ENCODE measurements at regions not wholly inside any gene's neighbourhood (a gene's known extent, or its start where the extent isn't known, plus 50 kb on each side); places are given as distances from the start of the nearest gene placed in this dataset.

GRCh38 chr6:9100869-9101580 lies 665.7 kb upstream of the SLC35B3 start:
- no peaks in the 10 kb centered on the region for H3K27me3 ChIP-seq (ENCODE audit: control insufficient read depth, insufficient read depth, low read length)
- CTCF ChIA-PET = no interaction called here
- TF ChIP-seq, protein P1, sequence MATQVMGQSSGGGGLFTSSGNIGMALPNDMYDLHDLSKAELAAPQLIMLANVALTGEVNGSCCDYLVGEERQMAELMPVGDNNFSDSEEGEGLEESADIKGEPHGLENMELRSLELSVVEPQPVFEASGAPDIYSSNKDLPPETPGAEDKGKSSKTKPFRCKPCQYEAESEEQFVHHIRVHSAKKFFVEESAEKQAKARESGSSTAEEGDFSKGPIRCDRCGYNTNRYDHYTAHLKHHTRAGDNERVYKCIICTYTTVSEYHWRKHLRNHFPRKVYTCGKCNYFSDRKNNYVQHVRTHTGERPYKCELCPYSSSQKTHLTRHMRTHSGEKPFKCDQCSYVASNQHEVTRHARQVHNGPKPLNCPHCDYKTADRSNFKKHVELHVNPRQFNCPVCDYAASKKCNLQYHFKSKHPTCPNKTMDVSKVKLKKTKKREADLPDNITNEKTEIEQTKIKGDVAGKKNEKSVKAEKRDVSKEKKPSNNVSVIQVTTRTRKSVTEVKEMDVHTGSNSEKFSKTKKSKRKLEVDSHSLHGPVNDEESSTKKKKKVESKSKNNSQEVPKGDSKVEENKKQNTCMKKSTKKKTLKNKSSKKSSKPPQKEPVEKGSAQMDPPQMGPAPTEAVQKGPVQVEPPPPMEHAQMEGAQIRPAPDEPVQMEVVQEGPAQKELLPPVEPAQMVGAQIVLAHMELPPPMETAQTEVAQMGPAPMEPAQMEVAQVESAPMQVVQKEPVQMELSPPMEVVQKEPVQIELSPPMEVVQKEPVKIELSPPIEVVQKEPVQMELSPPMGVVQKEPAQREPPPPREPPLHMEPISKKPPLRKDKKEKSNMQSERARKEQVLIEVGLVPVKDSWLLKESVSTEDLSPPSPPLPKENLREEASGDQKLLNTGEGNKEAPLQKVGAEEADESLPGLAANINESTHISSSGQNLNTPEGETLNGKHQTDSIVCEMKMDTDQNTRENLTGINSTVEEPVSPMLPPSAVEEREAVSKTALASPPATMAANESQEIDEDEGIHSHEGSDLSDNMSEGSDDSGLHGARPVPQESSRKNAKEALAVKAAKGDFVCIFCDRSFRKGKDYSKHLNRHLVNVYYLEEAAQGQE (IDR thresholded peaks at IDR 0.05; ENCODE audit: insufficient read depth in 1 of 2, low read depth in 2 of 2, low read length in 1 of 2) = no peak
- TF ChIP-seq TCF7L2 (IDR thresholded peaks at IDR 0.05; ENCODE audit: low read depth, low read length) = no peak
- TF ChIP-seq POLR2AphosphoS5 (IDR thresholded peaks at IDR 0.05; ENCODE audit: low read depth, low read length) = no peak
- no peak for TF ChIP-seq SIN3A (IDR thresholded peaks at IDR 0.05; ENCODE audit: borderline replicate concordance, insufficient read depth, low read depth, low read length)
- TF ChIP-seq, protein P2, sequence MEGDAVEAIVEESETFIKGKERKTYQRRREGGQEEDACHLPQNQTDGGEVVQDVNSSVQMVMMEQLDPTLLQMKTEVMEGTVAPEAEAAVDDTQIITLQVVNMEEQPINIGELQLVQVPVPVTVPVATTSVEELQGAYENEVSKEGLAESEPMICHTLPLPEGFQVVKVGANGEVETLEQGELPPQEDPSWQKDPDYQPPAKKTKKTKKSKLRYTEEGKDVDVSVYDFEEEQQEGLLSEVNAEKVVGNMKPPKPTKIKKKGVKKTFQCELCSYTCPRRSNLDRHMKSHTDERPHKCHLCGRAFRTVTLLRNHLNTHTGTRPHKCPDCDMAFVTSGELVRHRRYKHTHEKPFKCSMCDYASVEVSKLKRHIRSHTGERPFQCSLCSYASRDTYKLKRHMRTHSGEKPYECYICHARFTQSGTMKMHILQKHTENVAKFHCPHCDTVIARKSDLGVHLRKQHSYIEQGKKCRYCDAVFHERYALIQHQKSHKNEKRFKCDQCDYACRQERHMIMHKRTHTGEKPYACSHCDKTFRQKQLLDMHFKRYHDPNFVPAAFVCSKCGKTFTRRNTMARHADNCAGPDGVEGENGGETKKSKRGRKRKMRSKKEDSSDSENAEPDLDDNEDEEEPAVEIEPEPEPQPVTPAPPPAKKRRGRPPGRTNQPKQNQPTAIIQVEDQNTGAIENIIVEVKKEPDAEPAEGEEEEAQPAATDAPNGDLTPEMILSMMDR (IDR thresholded peaks at IDR 0.05) = no peak
- DNase-seq (ENCODE audit: low read depth, low spot score) (no peak), ATAC-seq (no peak)
- H3K4me1 ChIP-seq (ENCODE audit: control insufficient read depth, insufficient read depth, low read length) = no peaks in the 10 kb centered on the region
- no TSS peak for BruUV-seq (replicated peaks)
- H3K27ac ChIP-seq (ENCODE audit: low read length) = no peak overlapping the region
- H3K9me3 ChIP-seq (ENCODE audit: control insufficient read depth, insufficient read depth, low read depth, low read length) = no peaks in the 10 kb centered on the region
- intact Hi-C loops (cut with micrococcal nuclease; ENCODE audit: unreplicated experiment) = no loop called here
- POLR2A ChIA-PET = no interaction called here
- H3K4me3 ChIP-seq (ENCODE audit: low read depth in 2 of 2, low read length in 2 of 2) = no peak overlapping the region
- in situ Hi-C loops (cut with HindIII; ENCODE audit: low pct_unique_long_range_greater_than_20kb, low sequenced_read_pairs) = no loop called here
- H3K36me3 ChIP-seq (ENCODE audit: control insufficient read depth, insufficient read depth, low read length) = no peaks in the 10 kb centered on the region

DNA sequence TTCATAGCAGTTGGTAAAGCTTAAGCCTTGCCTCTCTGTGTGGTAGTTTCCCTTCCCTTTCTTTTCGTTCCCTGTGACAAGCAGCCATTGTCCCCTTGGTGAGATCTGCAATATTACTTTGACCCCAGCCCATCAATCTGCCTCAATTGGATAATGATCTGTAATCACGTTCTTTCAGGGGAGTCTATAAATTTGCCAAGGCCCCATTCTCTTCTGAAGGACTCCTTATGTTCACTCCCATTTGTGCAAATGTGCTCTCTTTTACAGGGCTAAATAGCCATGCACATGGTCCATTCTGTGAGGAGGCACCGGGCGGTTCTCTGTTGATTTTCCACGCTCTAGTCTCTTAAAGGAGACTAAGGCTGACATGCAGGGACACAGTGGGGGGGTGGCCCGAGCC lies 660.4 kb upstream of the SLC35B3 start:
- intact Hi-C loops (cut with micrococcal nuclease; ENCODE audit: unreplicated experiment) = no loop called here
- Histone ChIP-seq H3K27ac (ENCODE audit: low read length) (no peak overlapping the region), H3K4me3 (ENCODE audit: low read depth in 2 of 2, low read length in 2 of 2) (no peak overlapping the region), H3K27me3 (ENCODE audit: control insufficient read depth, insufficient read depth, low read length) (no peaks in the 10 kb centered on the region), H3K36me3 (ENCODE audit: control insufficient read depth, insufficient read depth, low read length) (no peaks in the 10 kb centered on the region), H3K9me3 (ENCODE audit: control insufficient read depth, insufficient read depth, low read depth, low read length) (no peaks in the 10 kb centered on the region), H3K4me1 (ENCODE audit: control insufficient read depth, insufficient read depth, low read length) (no peaks in the 10 kb centered on the region)
- ATAC-seq = no peak
- BruUV-seq (replicated peaks) = no TSS peak
- no peak for TF ChIP-seq POLR2AphosphoS5 (IDR thresholded peaks at IDR 0.05; ENCODE audit: low read depth, low read length)
- no peak for TF ChIP-seq TCF7L2 (IDR thresholded peaks at IDR 0.05; ENCODE audit: low read depth, low read length)
- TF ChIP-seq, protein P1 (IDR thresholded peaks at IDR 0.05; ENCODE audit: insufficient read depth in 1 of 2, low read depth in 2 of 2, low read length in 1 of 2) = no peak
- no peak for TF ChIP-seq SIN3A (IDR thresholded peaks at IDR 0.05; ENCODE audit: borderline replicate concordance, insufficient read depth, low read depth, low read length)
- TF ChIP-seq, protein P2 (IDR thresholded peaks at IDR 0.05) = no peak
- CTCF ChIA-PET = no interaction called here
- in situ Hi-C loops (cut with HindIII; ENCODE audit: low pct_unique_long_range_greater_than_20kb, low sequenced_read_pairs) = no loop called here
- POLR2A ChIA-PET = interaction anchor here (0.6 kb wide), 1 partner anchor 954 kb away, joined by 3 read pairs; no protein-coding TSS in a partner anchor
- DNase-seq (ENCODE audit: low read depth, low spot score) = no peak

All from Panc1 (cell line).